Parathyroid adenoma (tissue), 2 donors: ENCODE measurements at regions not wholly inside any gene's neighbourhood (a gene's known extent, or its start where the extent isn't known, plus 50 kb on each side); places are given as distances from the start of the nearest gene placed in this dataset.
A peak's percentile ranks its signal among the peaks of the same experiment; 100 is the strongest.
"Not testable (repeated sequence)": the region's sequence is repeated elsewhere in the genome, so short reads cannot be mapped to it uniquely, and the experiment has no call there.

Source experiments
- H2AFZ ChIP-seq: fragments of 300-600 bp; sonication (generic); one replicate; pipeline ENCODE4 v1.7.0; 2017; ENCODE audit warnings: antibody characterized with exemption, mild to moderate bottlenecking
- H3K27ac ChIP-seq: fragments of 300-600 bp; sonication (generic); one replicate; pipeline ENCODE4 v1.7.0; 2017
- H3K27me3 ChIP-seq: fragments of 300-600 bp; sonication (generic); one replicate; pipeline ENCODE4 v1.7.0; 2017; ENCODE audit warnings: low read length; ENCODE audit not compliant: control insufficient read depth, insufficient read depth
- H3K36me3 ChIP-seq: fragments of 300-600 bp; sonication (generic); one replicate; pipeline ENCODE4 v1.7.0; 2017; ENCODE audit warnings: low read length; ENCODE audit not compliant: control insufficient read depth, insufficient read depth
- H3K4me1 ChIP-seq: fragments of 300-600 bp; sonication (generic); one replicate; pipeline ENCODE4 v1.7.0; 2017; ENCODE audit warnings: control low read depth
- H3K4me2 ChIP-seq: fragments of 300-600 bp; sonication (generic); one replicate; pipeline ENCODE4 v1.7.0; 2017; ENCODE audit warnings: low read length
- H3K4me3 ChIP-seq: fragments of 300-600 bp; sonication (generic); one replicate; pipeline ENCODE4 v1.7.0; 2017; ENCODE audit warnings: low read depth, low read length
- H3K79me2 ChIP-seq: fragments of 300-600 bp; sonication (generic); one replicate; pipeline ENCODE4 v1.7.0; 2017; ENCODE audit warnings: control low read depth
- H3K9ac ChIP-seq: fragments of 300-600 bp; sonication (generic); one replicate; pipeline ENCODE4 v1.7.0; 2017; ENCODE audit warnings: mild to moderate bottlenecking
- H3K9me3 ChIP-seq: fragments of 300-600 bp; sonication (generic); one replicate; pipeline ENCODE4 v1.7.0; 2017; ENCODE audit warnings: low read length; ENCODE audit not compliant: control insufficient read depth
- CTCF ChIP-seq: fragments of 300-600 bp; sonication (generic); IDR thresholded peaks from one replicate; pipeline ENCODE4 v1.7.0; 2017; ENCODE audit warnings: antibody characterized with exemption, mild to moderate bottlenecking
- donor health status: primary hyperparathyroidism.

- peak overlapping the region; percentile 32 for H3K4me2 ChIP-seq
- no peak overlapping the region for H3K9ac ChIP-seq
These were observed 765.6 kb downstream of the CDH11 start for GRCh38 chr16:64356267-64356666.

GRCh38 chr16:64352246-64352645, 769.6 kb downstream of the CDH11 start:
- no peak overlapping the region for H3K4me3 ChIP-seq
- H2AFZ ChIP-seq, result no peak overlapping the region
- H3K36me3 ChIP-seq, result no peaks in the 10 kb centered on the region
- no peak overlapping the region for H3K9ac ChIP-seq
- H3K27me3 ChIP-seq, result no peaks in the 10 kb centered on the region
- H3K79me2 ChIP-seq, result no peaks in the 10 kb centered on the region
- no peak overlapping the region for H3K4me2 ChIP-seq
- no peaks in the 10 kb centered on the region for H3K4me1 ChIP-seq
- no peak for TF ChIP-seq CTCF
- H3K9me3 ChIP-seq, result no peaks in the 10 kb centered on the region
- H3K27ac ChIP-seq, result no peak overlapping the region

More at GRCh38 chr16:64356267-64356666, 765.6 kb downstream of the CDH11 start:
- Histone ChIP-seq H3K4me1 (no peaks in the 10 kb centered on the region), H3K36me3 (no peaks in the 10 kb centered on the region), H3K27ac (no peak overlapping the region), H3K79me2 (no peaks in the 10 kb centered on the region), H3K9me3 (no peaks in the 10 kb centered on the region), H2AFZ (no peak overlapping the region), H3K4me3 (peak overlapping the region; percentile 23), H3K27me3 (no peaks in the 10 kb centered on the region)
- no peak for TF ChIP-seq CTCF

- no peak overlapping the region for H3K9ac ChIP-seq
- no peak overlapping the region for H2AFZ ChIP-seq
- H3K36me3 ChIP-seq, result no peaks in the 10 kb centered on the region
- H3K27me3 ChIP-seq, result no peaks in the 10 kb centered on the region
- H3K4me1 ChIP-seq, result no peaks in the 10 kb centered on the region
- no peaks in the 10 kb centered on the region for H3K9me3 ChIP-seq
- TF ChIP-seq CTCF, result no peak
- H3K27ac ChIP-seq, result no peak overlapping the region
- H3K4me2 ChIP-seq, result no peak overlapping the region
- H3K4me3 ChIP-seq, result no peak overlapping the region
- H3K79me2 ChIP-seq, result no peaks in the 10 kb centered on the region
These were observed 770.7 kb downstream of the CDH11 start for GRCh38 chr16:64351121-64351520.

- H3K79me2 ChIP-seq, result no peaks in the 10 kb centered on the region
- H2AFZ ChIP-seq, result no peak overlapping the region
- H3K27me3 ChIP-seq, result no peaks in the 10 kb centered on the region
- no peaks in the 10 kb centered on the region for H3K9me3 ChIP-seq
- H3K36me3 ChIP-seq, result no peaks in the 10 kb centered on the region
- TF ChIP-seq CTCF, result no peak
- H3K4me3 ChIP-seq, result no peak overlapping the region
- H3K4me2 ChIP-seq, result no peak overlapping the region
- H3K9ac ChIP-seq, result no peak overlapping the region
- H3K4me1 ChIP-seq, result no peaks in the 10 kb centered on the region
- no peak overlapping the region for H3K27ac ChIP-seq
These were observed 775.8 kb downstream of the CDH11 start for GRCh38 chr16:64346080-64346479.

- Histone ChIP-seq H3K27me3 (no peaks in the 10 kb centered on the region), H2AFZ (no peak overlapping the region), H3K4me2 (no peak overlapping the region), H3K9ac (no peak overlapping the region), H3K36me3 (no peaks in the 10 kb centered on the region), H3K4me3 (no peak overlapping the region), H3K4me1 (no peaks in the 10 kb centered on the region), H3K79me2 (no peaks in the 10 kb centered on the region), H3K9me3 (no peaks in the 10 kb centered on the region), H3K27ac (no peak overlapping the region)
- TF ChIP-seq CTCF, result no peak
These were observed 776.7 kb downstream of the CDH11 start for GRCh38 chr16:64345142-64345541.

GRCh38 chr16:64343820-64344443, 777.9 kb downstream of the CDH11 start:
- not testable (repeated sequence) for H3K4me1 ChIP-seq, H3K36me3 ChIP-seq, H3K9me3 ChIP-seq, H3K27me3 ChIP-seq, H3K4me3 ChIP-seq, H2AFZ ChIP-seq, H3K27ac ChIP-seq, H3K79me2 ChIP-seq, H3K4me2 ChIP-seq, H3K9ac ChIP-seq
